Skeletal muscle satellite cell (primary cell): ENCODE measurements at regions not wholly inside any gene's neighbourhood (a gene's known extent, or its start where the extent isn't known, plus 50 kb on each side); places are given as distances from the start of the nearest gene placed in this dataset.
"Not testable (repeated sequence)": the region's sequence is repeated elsewhere in the genome, so short reads cannot be mapped to it uniquely, and the experiment has no call there.

Experiments
- H3K27me3 ChIP-seq: 2 replicates; pipeline ENCODE4 v1.7.0; 2013; ENCODE audit warnings: low read length; ENCODE audit not compliant: control insufficient read depth, insufficient read depth
- H3K36me3 ChIP-seq: 2 replicates; pipeline ENCODE4 v1.7.0; 2013; ENCODE audit warnings: mild to moderate bottlenecking, control low read depth, low read length; ENCODE audit not compliant: insufficient read depth
- H3K4me1 ChIP-seq: 2 replicates; pipeline ENCODE4 v1.7.0; 2013; ENCODE audit warnings: low read length; ENCODE audit not compliant: control insufficient read depth, insufficient read depth
- H3K4me2 ChIP-seq: 2 replicates; pipeline ENCODE4 v1.7.0; 2013; ENCODE audit warnings: mild to moderate bottlenecking, low read length
- H3K4me3 ChIP-seq: 2 replicates; pipeline ENCODE4 v1.7.0; 2013; ENCODE audit warnings: low read length
- H3K9ac ChIP-seq: 2 replicates; pipeline ENCODE4 v1.7.0; 2013; ENCODE audit warnings: mild to moderate bottlenecking, low read depth, low read length, moderate library complexity
- H3K9me3 ChIP-seq: replicated peaks from 2 replicates; pipeline ENCODE4 v1.7.0; 2013; ENCODE audit warnings: mild to moderate bottlenecking, control low read depth, low read length

DNA sequence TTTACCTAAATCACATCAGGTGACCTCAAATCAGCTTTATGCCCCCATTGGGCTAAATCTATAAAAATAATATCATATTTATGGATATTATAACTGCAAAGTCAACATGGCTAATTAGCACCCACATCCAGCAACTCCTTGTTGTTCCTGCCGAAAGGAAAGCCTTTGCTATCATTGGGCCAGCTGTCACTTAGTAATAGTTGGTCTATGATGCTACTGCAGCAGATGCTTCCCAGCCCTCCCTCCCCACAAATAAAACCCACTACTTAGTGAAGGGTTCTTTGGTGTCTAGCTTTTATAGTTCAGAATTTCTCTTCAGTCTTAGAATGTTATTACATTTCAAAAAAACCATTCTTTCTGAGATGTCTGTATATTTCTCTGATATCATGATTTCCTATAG is 116.9 kb upstream of the ENPEP start:
- Histone ChIP-seq H3K4me2 (no peak overlapping the region), H3K4me1 (no peaks in the 10 kb centered on the region), H3K4me3 (no peak overlapping the region), H3K9me3 (no peaks in the 10 kb centered on the region), H3K27me3 (no peaks in the 10 kb centered on the region), H3K36me3 (no peaks in the 10 kb centered on the region), H3K9ac (no peak overlapping the region)

DNA sequence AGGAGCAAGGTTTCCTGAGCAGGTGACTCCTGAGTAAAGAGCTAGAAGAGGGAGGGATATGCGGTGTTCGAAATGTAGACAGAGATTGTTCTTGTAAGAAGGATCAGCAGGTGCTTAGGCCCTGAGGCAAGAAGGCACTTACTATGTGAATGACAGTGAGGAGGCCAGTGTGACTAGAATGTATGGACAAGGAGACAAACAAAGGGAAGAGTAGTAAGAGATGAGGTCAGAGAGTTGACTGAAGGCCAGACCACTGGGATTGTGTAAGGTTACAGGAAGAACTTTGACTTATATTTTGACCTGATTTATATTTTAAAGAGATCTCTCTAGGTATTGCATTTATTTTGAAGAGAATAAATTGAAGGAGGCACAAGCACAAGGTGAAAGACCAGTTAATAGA is 118.4 kb upstream of the ENPEP start:
- H3K9ac ChIP-seq: no peak overlapping the region
- H3K27me3 ChIP-seq: no peaks in the 10 kb centered on the region
- no peaks in the 10 kb centered on the region for H3K9me3 ChIP-seq
- H3K4me3 ChIP-seq: no peak overlapping the region
- no peaks in the 10 kb centered on the region for H3K4me1 ChIP-seq
- no peak overlapping the region for H3K4me2 ChIP-seq
- H3K36me3 ChIP-seq: no peaks in the 10 kb centered on the region

- no peak overlapping the region for H3K9ac ChIP-seq
- no peaks in the 10 kb centered on the region for H3K27me3 ChIP-seq
- no peaks in the 10 kb centered on the region for H3K9me3 ChIP-seq
- H3K4me3 ChIP-seq: no peak overlapping the region
- no peaks in the 10 kb centered on the region for H3K36me3 ChIP-seq
- no peaks in the 10 kb centered on the region for H3K4me1 ChIP-seq
- H3K4me2 ChIP-seq: no peak overlapping the region
These were observed 121.5 kb upstream of the ENPEP start for GRCh38 chr4:110354460-110354859.

- no peaks in the 10 kb centered on the region for H3K27me3 ChIP-seq
- no peak overlapping the region for H3K9ac ChIP-seq
- H3K4me3 ChIP-seq: no peak overlapping the region
- no peaks in the 10 kb centered on the region for H3K36me3 ChIP-seq
- no peak overlapping the region for H3K4me2 ChIP-seq
- no peaks in the 10 kb centered on the region for H3K4me1 ChIP-seq
- no peaks in the 10 kb centered on the region for H3K9me3 ChIP-seq
These were observed 123.1 kb upstream of the ENPEP start for GRCh38 chr4:110352670-110353442.

DNA sequence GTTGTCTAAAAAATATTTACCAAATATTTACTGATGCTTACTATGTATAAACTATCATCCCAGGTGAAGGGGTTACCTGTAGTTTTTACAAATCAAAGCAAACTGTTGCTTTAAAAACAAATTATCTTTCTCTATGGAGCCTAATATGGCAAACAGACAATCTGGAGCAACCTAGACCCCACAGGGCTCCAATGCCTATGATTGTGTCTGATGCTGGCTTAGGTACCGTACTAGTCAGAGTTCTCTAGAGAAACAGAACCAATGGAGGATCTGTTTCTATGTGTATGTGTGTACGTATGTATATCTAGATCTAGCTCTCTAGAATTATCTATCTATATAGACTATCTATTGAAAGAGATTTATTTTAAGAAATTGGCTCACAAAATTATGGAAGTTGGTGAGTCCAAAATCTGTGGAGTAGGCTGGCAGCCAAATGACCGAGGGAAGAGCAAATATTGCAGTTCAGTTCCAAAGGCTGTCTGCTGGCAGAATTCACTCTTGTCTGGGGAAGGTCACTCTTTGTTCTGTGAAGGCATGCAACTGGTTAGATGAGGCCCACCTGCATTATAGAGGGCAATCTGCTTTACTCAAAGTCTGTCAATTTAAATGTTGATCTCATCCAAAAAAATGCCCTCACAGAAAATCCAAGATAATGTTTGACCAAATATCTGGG is 127.1 kb upstream of the ENPEP start:
- Histone ChIP-seq H3K9ac (no peak overlapping the region), H3K4me1 (no peaks in the 10 kb centered on the region), H3K36me3 (no peaks in the 10 kb centered on the region), H3K4me3 (no peak overlapping the region), H3K4me2 (no peak overlapping the region), H3K27me3 (no peaks in the 10 kb centered on the region), H3K9me3 (no peaks in the 10 kb centered on the region)

- no peak overlapping the region for H3K9ac ChIP-seq
- no peak overlapping the region for H3K4me2 ChIP-seq
These were observed 128.2 kb upstream of the ENPEP start for GRCh38 chr4:110347805-110348204.

GRCh38 chr4:110344165-110344564 is 131.8 kb upstream of the ENPEP start:
- Histone ChIP-seq H3K4me2 (no peak overlapping the region), H3K9ac (no peak overlapping the region), H3K4me3 (no peak overlapping the region), H3K4me1 (no peaks in the 10 kb centered on the region), H3K36me3 (no peaks in the 10 kb centered on the region), H3K27me3 (no peaks in the 10 kb centered on the region), H3K9me3 (no peaks in the 10 kb centered on the region)

More at GRCh38 chr4:110347805-110348204, 128.2 kb upstream of the ENPEP start:
- no peaks in the 10 kb centered on the region for H3K36me3 ChIP-seq
- no peaks in the 10 kb centered on the region for H3K27me3 ChIP-seq
- no peaks in the 10 kb centered on the region for H3K9me3 ChIP-seq
- H3K4me3 ChIP-seq: no peak overlapping the region
- H3K4me1 ChIP-seq: no peaks in the 10 kb centered on the region

DNA sequence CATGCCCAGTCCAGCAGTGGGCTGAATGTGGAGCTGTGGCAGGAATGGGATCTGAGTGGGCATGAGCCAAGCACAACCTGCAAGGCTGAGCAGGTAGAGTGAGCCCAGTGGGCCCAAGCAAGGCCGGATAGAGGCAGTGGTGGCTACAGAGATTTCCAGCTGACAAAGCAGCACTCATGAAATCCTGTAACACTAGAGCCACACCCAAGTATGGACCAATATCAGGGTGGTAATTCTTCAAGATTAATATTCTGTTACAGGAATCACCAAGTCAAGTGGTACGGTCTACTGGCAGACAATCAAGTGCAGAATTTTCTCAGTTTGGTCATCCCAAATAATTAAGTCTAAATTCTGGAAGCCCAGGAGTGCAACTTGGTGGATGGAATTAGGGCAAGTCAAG is 132.4 kb upstream of the ENPEP start:
- no peak overlapping the region for H3K4me2 ChIP-seq
- H3K36me3 ChIP-seq: no peaks in the 10 kb centered on the region
- H3K27me3 ChIP-seq: no peaks in the 10 kb centered on the region
- H3K4me1 ChIP-seq: no peaks in the 10 kb centered on the region
- no peak overlapping the region for H3K9ac ChIP-seq
- no peak overlapping the region for H3K4me3 ChIP-seq
- H3K9me3 ChIP-seq: no peaks in the 10 kb centered on the region

DNA sequence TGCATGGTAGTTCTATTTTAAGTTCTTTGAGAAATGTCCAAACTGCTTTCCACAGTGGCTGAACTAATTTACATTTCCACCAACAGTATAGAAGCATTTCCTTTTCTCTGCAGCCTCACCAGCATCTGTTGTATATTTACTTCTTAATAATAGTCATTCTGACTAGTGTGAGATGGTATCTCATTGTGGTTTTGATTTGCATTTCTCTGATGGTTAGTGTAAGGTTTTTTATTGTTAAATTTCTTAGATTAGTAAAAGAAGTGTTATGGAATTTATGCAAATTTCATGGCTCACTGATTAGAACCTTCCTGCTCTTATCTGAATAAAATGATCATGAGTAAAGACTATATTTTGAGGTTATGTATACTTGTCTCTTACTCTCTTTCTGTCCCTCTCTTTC is 134.8 kb upstream of the ENPEP start:
- not testable (repeated sequence) for H3K27me3 ChIP-seq, H3K9ac ChIP-seq, H3K4me1 ChIP-seq, H3K9me3 ChIP-seq, H3K36me3 ChIP-seq, H3K4me2 ChIP-seq, H3K4me3 ChIP-seq

DNA sequence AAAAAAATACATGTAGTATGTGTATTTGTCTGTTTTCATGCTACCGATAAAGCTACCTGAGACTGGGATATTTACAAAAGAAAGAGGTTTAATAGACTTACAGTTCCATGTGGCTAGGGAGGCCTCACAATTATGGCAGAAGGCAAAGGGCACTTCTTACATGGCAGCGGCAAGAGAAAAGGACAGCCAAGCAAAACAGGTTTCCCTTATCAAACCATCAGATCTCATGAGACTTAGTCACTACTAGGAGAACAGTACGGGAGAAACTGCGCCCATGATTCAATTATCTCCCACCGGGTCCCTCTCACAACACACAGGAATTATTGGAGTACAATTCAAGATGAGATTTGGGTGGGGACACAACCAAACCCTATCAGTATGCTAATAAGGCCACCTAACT is 137.0 kb upstream of the ELOVL6 start:
- Histone ChIP-seq H3K9me3 (no peaks in the 10 kb centered on the region), H3K4me1 (no peaks in the 10 kb centered on the region), H3K4me3 (no peak overlapping the region), H3K9ac (no peak overlapping the region), H3K36me3 (no peaks in the 10 kb centered on the region), H3K27me3 (no peaks in the 10 kb centered on the region), H3K4me2 (no peak overlapping the region)

- no peaks in the 10 kb centered on the region for H3K27me3 ChIP-seq
- H3K36me3 ChIP-seq: no peaks in the 10 kb centered on the region
- no peaks in the 10 kb centered on the region for H3K4me1 ChIP-seq
- no peak overlapping the region for H3K4me3 ChIP-seq
- no peaks in the 10 kb centered on the region for H3K9me3 ChIP-seq
- no peak overlapping the region for H3K9ac ChIP-seq
- no peak overlapping the region for H3K4me2 ChIP-seq
These were observed 134.1 kb upstream of the ELOVL6 start for GRCh38 chr4:110332483-110332882.

DNA sequence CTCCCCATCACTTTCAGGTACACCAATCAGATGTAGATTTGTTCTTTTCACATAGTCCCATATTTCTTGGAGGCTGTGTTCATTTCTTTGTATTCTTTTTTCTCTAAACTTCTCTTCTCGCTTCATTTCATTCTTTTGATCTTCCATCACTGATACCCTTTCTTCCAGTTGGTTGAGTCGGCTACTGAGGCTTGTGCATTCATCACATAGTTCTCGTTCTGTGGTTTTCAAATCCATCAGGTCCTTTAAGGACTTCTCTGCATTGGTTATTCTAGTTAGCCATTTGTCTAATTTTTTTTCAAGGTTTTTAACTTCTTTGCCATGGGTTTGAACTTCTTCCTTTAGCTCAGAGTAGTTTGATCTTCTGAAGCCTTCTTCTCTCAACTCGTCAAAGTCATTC is 128.0 kb upstream of the ELOVL6 start:
- H3K36me3 ChIP-seq, H3K4me1 ChIP-seq, H3K9me3 ChIP-seq, H3K27me3 ChIP-seq, H3K4me3 ChIP-seq, H3K9ac ChIP-seq, H3K4me2 ChIP-seq: not testable (repeated sequence)
